ACC112 (cell line): ENCODE measurements at regions not wholly inside any gene's neighbourhood (a gene's known extent, or its start where the extent isn't known, plus 50 kb on each side); places are given as distances from the start of the nearest gene placed in this dataset.

Experiments used
- H2AFZ ChIP-seq: fragments of 200-600 bp; sonication (generic); one replicate; pipeline ENCODE4 v1.6.0; 2017; ENCODE audit warnings: antibody characterized with exemption, low read length; ENCODE audit not compliant: unreplicated experiment
- H3K27ac ChIP-seq: fragments of 200-600 bp; sonication (generic); 2 replicates; pipeline ENCODE4 v1.5.1; 2014; ENCODE audit warnings: low read depth, mild to moderate bottlenecking, antibody characterized with exemption, low read length, moderate library complexity
- H3K27me3 ChIP-seq: fragments of 200-600 bp; sonication (generic); 2 replicates; pipeline ENCODE4 v1.6.1; 2014; ENCODE audit warnings: mild to moderate bottlenecking, antibody characterized with exemption, low read length, moderate library complexity, mixed read lengths; ENCODE audit not compliant: insufficient read depth
- H3K36me3 ChIP-seq: fragments of 200-600 bp; sonication (generic); 2 replicates; pipeline ENCODE4 v1.6.1; 2016; ENCODE audit warnings: mild to moderate bottlenecking, antibody characterized with exemption, low read length, moderate library complexity, mixed read lengths; ENCODE audit not compliant: insufficient read depth
- H3K4me1 ChIP-seq: fragments of 200-600 bp; sonication (generic); one replicate; pipeline ENCODE4 v1.6.1; 2016; ENCODE audit warnings: low read length, mixed read lengths; ENCODE audit not compliant: insufficient read depth, unreplicated experiment, control insufficient read depth
- H3K4me3 ChIP-seq: fragments of 200-600 bp; sonication (generic); 2 replicates; pipeline ENCODE4 v1.5.1; 2014; ENCODE audit warnings: mild to moderate bottlenecking, low read depth, low read length
- H3K79me2 ChIP-seq: fragments of 200-600 bp; sonication (generic); one replicate; pipeline ENCODE4 v1.6.0; 2016; ENCODE audit warnings: low read length; ENCODE audit not compliant: control insufficient read depth, unreplicated experiment, insufficient read depth

- Histone ChIP-seq H3K36me3 (no peaks in the 10 kb centered on the region), H3K4me1 (no peaks in the 10 kb centered on the region), H3K27me3 (no peaks in the 10 kb centered on the region), H2AFZ (no peak overlapping the region), H3K79me2 (no peaks in the 10 kb centered on the region), H3K27ac (no peak overlapping the region), H3K4me3 (no peak overlapping the region)
Observed at GRCh38 chr3:20808864-20809263, 622.9 kb upstream of the SGO1 start.

- Histone ChIP-seq H3K4me3 (no peak overlapping the region), H3K36me3 (no peaks in the 10 kb centered on the region), H3K27me3 (no peaks in the 10 kb centered on the region), H3K4me1 (no peaks in the 10 kb centered on the region), H3K27ac (no peak overlapping the region), H3K79me2 (no peaks in the 10 kb centered on the region), H2AFZ (no peak overlapping the region)
Observed at GRCh38 chr3:20798666-20799065, 612.7 kb upstream of the SGO1 start.

GRCh38 chr3:20787005-20787404 lies 601.0 kb upstream of the SGO1 start:
- Histone ChIP-seq H3K27me3 (no peaks in the 10 kb centered on the region), H3K27ac (no peak overlapping the region), H3K79me2 (no peaks in the 10 kb centered on the region), H3K4me1 (no peaks in the 10 kb centered on the region), H3K36me3 (no peaks in the 10 kb centered on the region), H2AFZ (no peak overlapping the region), H3K4me3 (no peak overlapping the region)

- Histone ChIP-seq H2AFZ (no peak overlapping the region), H3K36me3 (no peaks in the 10 kb centered on the region), H3K27me3 (no peaks in the 10 kb centered on the region), H3K4me1 (no peaks in the 10 kb centered on the region), H3K4me3 (no peak overlapping the region), H3K27ac (no peak overlapping the region), H3K79me2 (no peaks in the 10 kb centered on the region)
Observed at GRCh38 chr3:20776692-20777091, 590.7 kb upstream of the SGO1 start.

- no peak overlapping the region for H2AFZ ChIP-seq
- H3K79me2 ChIP-seq = no peaks in the 10 kb centered on the region
- H3K36me3 ChIP-seq = no peaks in the 10 kb centered on the region
- H3K27me3 ChIP-seq = no peaks in the 10 kb centered on the region
- no peak overlapping the region for H3K27ac ChIP-seq
- H3K4me3 ChIP-seq = no peak overlapping the region
- H3K4me1 ChIP-seq = no peaks in the 10 kb centered on the region
Observed at GRCh38 chr3:20776286-20776685, 590.3 kb upstream of the SGO1 start.

GRCh38 chr3:20773320-20773984 lies 587.4 kb upstream of the SGO1 start:
- H2AFZ ChIP-seq = no peak overlapping the region

GRCh38 chr3:20772869-20773268 lies 586.9 kb upstream of the SGO1 start:
- Histone ChIP-seq H3K79me2 (no peaks in the 10 kb centered on the region), H3K27ac (no peak overlapping the region), H3K4me3 (no peak overlapping the region), H3K4me1 (no peaks in the 10 kb centered on the region), H2AFZ (no peak overlapping the region), H3K27me3 (no peaks in the 10 kb centered on the region), H3K36me3 (no peaks in the 10 kb centered on the region)

More at GRCh38 chr3:20773320-20773984, 587.4 kb upstream of the SGO1 start:
- no peaks in the 10 kb centered on the region for H3K27me3 ChIP-seq
- H3K27ac ChIP-seq = no peak overlapping the region
- H3K36me3 ChIP-seq = no peaks in the 10 kb centered on the region
- no peaks in the 10 kb centered on the region for H3K4me1 ChIP-seq
- H3K79me2 ChIP-seq = no peaks in the 10 kb centered on the region
- no peak overlapping the region for H3K4me3 ChIP-seq

- H3K4me3 ChIP-seq = no peak overlapping the region
- H3K27me3 ChIP-seq = no peaks in the 10 kb centered on the region
- no peak overlapping the region for H2AFZ ChIP-seq
- no peaks in the 10 kb centered on the region for H3K36me3 ChIP-seq
- no peaks in the 10 kb centered on the region for H3K79me2 ChIP-seq
- no peaks in the 10 kb centered on the region for H3K4me1 ChIP-seq
- no peak overlapping the region for H3K27ac ChIP-seq
Observed at GRCh38 chr3:20769430-20769829, 583.4 kb upstream of the SGO1 start.

- Histone ChIP-seq H3K27ac (no peak overlapping the region), H2AFZ (no peak overlapping the region), H3K27me3 (no peaks in the 10 kb centered on the region; the same call in 1 of the 2 replicates), H3K36me3 (no peaks in the 10 kb centered on the region), H3K4me3 (no peak overlapping the region), H3K79me2 (no peaks in the 10 kb centered on the region), H3K4me1 (no peaks in the 10 kb centered on the region)
Observed at GRCh38 chr3:20760981-20761380, 575.0 kb upstream of the SGO1 start.

- Histone ChIP-seq H2AFZ (no peak overlapping the region), H3K4me3 (no peak overlapping the region), H3K79me2 (no peaks in the 10 kb centered on the region), H3K27ac (no peak overlapping the region), H3K36me3 (no peaks in the 10 kb centered on the region), H3K4me1 (no peaks in the 10 kb centered on the region), H3K27me3 (no peaks in the 10 kb centered on the region; the same call in 1 of the 2 replicates)
Observed at GRCh38 chr3:20752416-20752815, 566.4 kb upstream of the SGO1 start.

- Histone ChIP-seq H3K4me1 (no peaks in the 10 kb centered on the region), H3K79me2 (no peaks in the 10 kb centered on the region), H2AFZ (no peak overlapping the region), H3K27me3 (no peaks in the 10 kb centered on the region; the same call in 1 of the 2 replicates), H3K4me3 (no peak overlapping the region), H3K27ac (no peak overlapping the region), H3K36me3 (no peaks in the 10 kb centered on the region)
Observed at GRCh38 chr3:20751296-20751695, 565.3 kb upstream of the SGO1 start.
